K562 (cell line): ENCODE measurements at regions not wholly inside any gene's neighbourhood (a gene's known extent, or its start where the extent isn't known, plus 50 kb on each side); places are given as distances from the start of the nearest gene placed in this dataset.

Experiments used
- ATAC-seq: fragments of 200-7000 bp; cut with Tn5 transposase; 3 replicates; pipeline ENCODE4 v1.9.1; 2020; ENCODE audit warnings: moderate library complexity
- BruUV-seq: library from RNA; stranded (reverse); fragments of 400-500 nt; replicated peaks from 2 replicates; lab custom pipeline; 2021; lab: Mats Ljungman, UMichigan
- CTCF ChIA-PET: fragments of 300-600 bp; formaldehyde crosslinking; extraction: SDS; loops from one replicate; lab custom pipeline; 2021; ENCODE audit warnings: low intra/inter-chr PET ratio; lab: Yijun Ruan, JAX
- POLR2A ChIA-PET: fragments of 300-600, 350-650 bp; sonication (Branson Sonifier 250); formaldehyde crosslinking; extraction: SDS; loops from one replicate; lab custom pipeline; 2021; ENCODE audit warnings: antibody characterized with exemption, inconsistent platforms; lab: Yijun Ruan, JAX
- DNase-seq, 4 experiments: peaks; one replicate each; pipeline versions ENCODE4 v3.0.0 to v3.0.0-alpha.2; 2011 to 2018; ENCODE audit warnings: low spot score in 3 of 4, mixed read lengths in 3 of 4; ENCODE audit errors: extremely low read depth in 1 of 4
- FAIRE-seq: peaks from 2 replicates; lab custom pipeline; 2011; peaks lifted over from hg19 to GRCh38; lab: Jason Lieb, UNC
- H2AFZ ChIP-seq: 2 replicates; pipeline ENCODE4 v1.6.0; 2011; ENCODE audit warnings: low read depth, low read length, control low read depth, inconsistent platforms
- H3K27ac ChIP-seq: fragments of 200-600 bp; 3 replicates; pipeline ENCODE4 v1.8.0; 2011; ENCODE audit warnings: low read depth, mild to moderate bottlenecking, control low read depth, inconsistent platforms, low read length, moderate library complexity, mixed read lengths; ENCODE audit errors: extremely low read depth
- H3K27me3 ChIP-seq, 2 experiments: fragments of 300-600 bp in 1 of 2; 2 replicates in 1 of 2; 3 replicates in 1 of 2; pipeline versions ENCODE4 v1.6.0 to v1.8.0; 2011; ENCODE audit warnings: inconsistent platforms in 2 of 2, low read length in 2 of 2, mild to moderate bottlenecking in 1 of 2, mixed read lengths in 1 of 2, moderate library complexity in 1 of 2; ENCODE audit not compliant: control insufficient read depth in 2 of 2, insufficient read depth in 2 of 2
- H3K36me3 ChIP-seq: fragments of 300-600 bp; 3 replicates; pipeline ENCODE4 v1.8.0; 2011; ENCODE audit warnings: mild to moderate bottlenecking, low read length, inconsistent platforms; ENCODE audit not compliant: control insufficient read depth, insufficient read depth
- H3K4me1 ChIP-seq, 2 experiments: fragments of 200-600 bp in 1 of 2; replicated peaks in 1 of 2; 2 replicates in 1 of 2; 3 replicates in 1 of 2; pipeline versions ENCODE4 v1.5.1 to v1.8.0; 2011; ENCODE audit warnings: inconsistent platforms in 2 of 2, low read length in 2 of 2, mild to moderate bottlenecking in 1 of 2, mixed read lengths in 1 of 2, moderate library complexity in 1 of 2; ENCODE audit not compliant: control insufficient read depth in 2 of 2, insufficient read depth in 2 of 2
- H3K4me2 ChIP-seq: 2 replicates; pipeline ENCODE4 v1.6.1; 2011; ENCODE audit warnings: low read length, control low read depth, inconsistent platforms, mixed read lengths; ENCODE audit not compliant: insufficient read depth
- H3K4me3 ChIP-seq: fragments of 200-600 bp; sonication (generic), shearing (Covaris generic); 2 replicates; pipeline ENCODE4 v1.5.1; 2016; ENCODE audit warnings: control low read depth, inconsistent platforms
- H3K79me2 ChIP-seq: fragments of 200-600 bp; 3 replicates; pipeline ENCODE4 v1.8.0; 2011; ENCODE audit warnings: low read length, inconsistent platforms; ENCODE audit not compliant: control insufficient read depth, insufficient read depth
- H3K9ac ChIP-seq, 2 experiments: 2 replicates each; pipeline versions ENCODE4 v1.6.0 to v1.6.1; 2011; ENCODE audit warnings: low read depth in 2 of 2, low read length in 2 of 2, control low read depth in 1 of 2, inconsistent platforms in 1 of 2, mild to moderate bottlenecking in 1 of 2, mixed read lengths in 1 of 2; ENCODE audit not compliant: insufficient read depth in 1 of 2
- H3K9me1 ChIP-seq: one replicate; pipeline ENCODE4 v1.6.0; 2011; ENCODE audit warnings: inconsistent platforms, mild to moderate bottlenecking, low read length, moderate library complexity; ENCODE audit not compliant: control insufficient read depth, insufficient read depth
- H3K9me3 ChIP-seq: replicated peaks from 2 replicates; pipeline ENCODE4 v1.5.1; 2011; ENCODE audit warnings: low read depth, low read length, inconsistent platforms; ENCODE audit not compliant: control insufficient read depth, insufficient read depth
- H4K20me1 ChIP-seq: replicated peaks from 2 replicates; pipeline ENCODE4 v1.6.1; 2011; ENCODE audit warnings: low read length, inconsistent platforms, mixed read lengths; ENCODE audit not compliant: control insufficient read depth, insufficient read depth
- BCL6 ChIP-seq: fragments of 250-450 bp; sonication (Bioruptor Pico); IDR thresholded peaks from 2 replicates; pipeline ENCODE4 v1.4.0; 2020
- GABPA ChIP-seq: fragments of 200-800 bp; sonication (Bioruptor generic); conservative IDR thresholded peaks from 2 replicates; pipeline ENCODE4 v1.6.1; 2016; ENCODE audit warnings: low read depth, missing genetic modification characterization, missing compliant biosample characterization
- PHF8 ChIP-seq: fragments of 200-600 bp; sonication (generic); IDR thresholded peaks from 2 replicates; pipeline ENCODE4 v1.6.1; 2012; ENCODE audit warnings: mixed run types, mild to moderate bottlenecking, inconsistent platforms, low read length, moderate library complexity, borderline replicate concordance
- RCOR1 ChIP-seq, 2 experiments: IDR thresholded peaks; 2 replicates each; pipeline ENCODE4 v1.6.1; 2012; ENCODE audit warnings: low read depth in 2 of 2, low read length in 2 of 2, borderline replicate concordance in 1 of 2, improper control_type of control experiment in 1 of 2
- ZNF639 ChIP-seq, 2 experiments: fragments of 200-800 bp in 1 of 2; sonication (Bioruptor generic) in 1 of 2; sonication (generic) in 1 of 2; formaldehyde crosslinking in 1 of 2; IDR thresholded peaks in 1 of 2; conservative IDR thresholded peaks in 1 of 2; 2 replicates each; pipeline versions ENCODE4 v1.5.0 to v1.6.1; 2016 to 2020; ENCODE audit warnings: missing compliant biosample characterization in 1 of 2, missing genetic modification characterization in 1 of 2, missing genetic modification reagents in 1 of 2
- in situ Hi-C: fragments of 300-500 bp; cut with MboI; formaldehyde crosslinking; loops from 4 replicates; pipeline ENCODE4 v1.15.0; 2018; ENCODE audit warnings: inconsistent platforms, mixed read lengths
- intact Hi-C: fragments of 100-400 bp; cut with micrococcal nuclease; formaldehyde crosslinking; loops from 2 replicates; pipeline ENCODE4 v1.14.2; 2022
- TF ChIP-seq, protein P1 (sequence below): fragments of 250-450 bp; sonication (Bioruptor Pico); IDR thresholded peaks from 2 replicates; pipeline ENCODE4 v1.8.0; 2022; ENCODE audit warnings: moderate library complexity, mild to moderate bottlenecking, inconsistent platforms
- TF ChIP-seq, protein P2 (sequence below): fragments of 150-350 bp; IDR thresholded peaks from 2 replicates; pipeline ENCODE4 v1.6.1; 2014; ENCODE audit warnings: low read depth, mild to moderate bottlenecking, low read length, borderline replicate concordance

DNA sequence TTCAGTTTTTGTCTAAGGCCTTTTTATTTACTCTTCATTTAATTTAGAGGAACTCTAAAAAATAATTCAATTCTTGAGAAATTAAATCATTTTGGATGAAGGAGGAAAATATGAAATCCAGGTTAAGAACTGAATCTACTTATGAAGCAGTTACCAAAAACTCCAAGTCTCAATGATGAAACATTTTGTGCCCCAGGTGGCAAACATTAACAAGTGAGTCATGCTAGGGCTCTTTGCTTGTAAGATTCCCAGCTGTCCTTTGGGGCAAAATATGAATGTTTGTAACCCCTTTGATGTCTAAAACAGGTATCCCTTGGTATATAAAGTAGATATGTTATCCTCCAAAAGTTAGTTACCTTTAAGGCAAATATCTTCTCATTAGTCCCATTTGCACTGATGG is 202.4 kb downstream of the NEDD1 start:
- no peak for TF ChIP-seq GABPA (tag)
- TF ChIP-seq BCL6 (CRISPR knock-in tag) = no peak
- no peak for TF ChIP-seq PHF8
- TF ChIP-seq, protein P1, sequence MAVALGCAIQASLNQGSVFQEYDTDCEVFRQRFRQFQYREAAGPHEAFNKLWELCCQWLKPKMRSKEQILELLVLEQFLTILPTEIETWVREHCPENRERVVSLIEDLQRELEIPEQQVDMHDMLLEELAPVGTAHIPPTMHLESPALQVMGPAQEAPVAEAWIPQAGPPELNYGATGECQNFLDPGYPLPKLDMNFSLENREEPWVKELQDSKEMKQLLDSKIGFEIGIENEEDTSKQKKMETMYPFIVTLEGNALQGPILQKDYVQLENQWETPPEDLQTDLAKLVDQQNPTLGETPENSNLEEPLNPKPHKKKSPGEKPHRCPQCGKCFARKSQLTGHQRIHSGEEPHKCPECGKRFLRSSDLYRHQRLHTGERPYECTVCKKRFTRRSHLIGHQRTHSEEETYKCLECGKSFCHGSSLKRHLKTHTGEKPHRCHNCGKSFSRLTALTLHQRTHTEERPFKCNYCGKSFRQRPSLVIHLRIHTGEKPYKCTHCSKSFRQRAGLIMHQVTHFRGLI = no peak
- TF ChIP-seq RCOR1 (IDR thresholded peaks at IDR 0.05; ENCODE audit: borderline replicate concordance in 1 of 2, low read depth in 2 of 2, low read length in 2 of 2) = no peak
- TF ChIP-seq, protein P2, sequence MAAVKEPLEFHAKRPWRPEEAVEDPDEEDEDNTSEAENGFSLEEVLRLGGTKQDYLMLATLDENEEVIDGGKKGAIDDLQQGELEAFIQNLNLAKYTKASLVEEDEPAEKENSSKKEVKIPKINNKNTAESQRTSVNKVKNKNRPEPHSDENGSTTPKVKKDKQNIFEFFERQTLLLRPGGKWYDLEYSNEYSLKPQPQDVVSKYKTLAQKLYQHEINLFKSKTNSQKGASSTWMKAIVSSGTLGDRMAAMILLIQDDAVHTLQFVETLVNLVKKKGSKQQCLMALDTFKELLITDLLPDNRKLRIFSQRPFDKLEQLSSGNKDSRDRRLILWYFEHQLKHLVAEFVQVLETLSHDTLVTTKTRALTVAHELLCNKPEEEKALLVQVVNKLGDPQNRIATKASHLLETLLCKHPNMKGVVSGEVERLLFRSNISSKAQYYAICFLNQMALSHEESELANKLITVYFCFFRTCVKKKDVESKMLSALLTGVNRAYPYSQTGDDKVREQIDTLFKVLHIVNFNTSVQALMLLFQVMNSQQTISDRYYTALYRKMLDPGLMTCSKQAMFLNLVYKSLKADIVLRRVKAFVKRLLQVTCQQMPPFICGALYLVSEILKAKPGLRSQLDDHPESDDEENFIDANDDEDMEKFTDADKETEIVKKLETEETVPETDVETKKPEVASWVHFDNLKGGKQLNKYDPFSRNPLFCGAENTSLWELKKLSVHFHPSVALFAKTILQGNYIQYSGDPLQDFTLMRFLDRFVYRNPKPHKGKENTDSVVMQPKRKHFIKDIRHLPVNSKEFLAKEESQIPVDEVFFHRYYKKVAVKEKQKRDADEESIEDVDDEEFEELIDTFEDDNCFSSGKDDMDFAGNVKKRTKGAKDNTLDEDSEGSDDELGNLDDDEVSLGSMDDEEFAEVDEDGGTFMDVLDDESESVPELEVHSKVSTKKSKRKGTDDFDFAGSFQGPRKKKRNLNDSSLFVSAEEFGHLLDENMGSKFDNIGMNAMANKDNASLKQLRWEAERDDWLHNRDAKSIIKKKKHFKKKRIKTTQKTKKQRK = no peak
- TF ChIP-seq ZNF639 (CRISPR knock-in tag; conservative IDR thresholded peaks at IDR 0.05 in 1 of 2, IDR thresholded peaks at IDR 0.05 in 1 of 2) = no peak
- no peak overlapping the region for H3K4me2 ChIP-seq
- no peak for DNase-seq
- H3K36me3 ChIP-seq = no peaks in the 10 kb centered on the region
- H4K20me1 ChIP-seq = no peaks in the 10 kb centered on the region
- FAIRE-seq = no peak
- no peaks in the 10 kb centered on the region for H3K27me3 ChIP-seq
- BruUV-seq = no TSS peak
- no peak overlapping the region for H3K9ac ChIP-seq
- ChIA-PET POLR2A (no interaction called here), CTCF (no interaction called here)
- no peak for ATAC-seq
- in situ Hi-C loops (no loop called here), intact Hi-C loops (no loop called here)
- H3K27ac ChIP-seq = no peak overlapping the region
- H3K79me2 ChIP-seq = no peaks in the 10 kb centered on the region
- no peaks in the 10 kb centered on the region for H3K9me3 ChIP-seq
- H3K9me1 ChIP-seq = no peaks in the 10 kb centered on the region
- no peak overlapping the region for H2AFZ ChIP-seq
- no peak overlapping the region for H3K4me3 ChIP-seq
- H3K4me1 ChIP-seq = no peaks in the 10 kb centered on the region
